Activated B cell treated with CpG ODN at 0.5 μM for 24 hours (primary cell): ENCODE measurements at regions not wholly inside any gene's neighbourhood (a gene's known extent, or its start where the extent isn't known, plus 50 kb on each side); places are given as distances from the start of the nearest gene placed in this dataset.

ENCODE experiments used
- ATAC-seq: fragments of 200-7000 bp; cut with Tn5 transposase; one replicate; pipeline ENCODE4 v1.10.0; 2021; ENCODE audit warnings: low read depth, mild to moderate bottlenecking, moderate library complexity
- CTCF ChIA-PET: fragments of 350-600 bp; sonication (Branson Sonifier 250); formaldehyde crosslinking; loops from one replicate; lab custom pipeline; 2021; ENCODE audit warnings: antibody characterized with exemption; lab: Charles Lee
- POLR2A ChIA-PET: fragments of 350-600 bp; sonication (Branson Sonifier 250); formaldehyde crosslinking; loops from one replicate; lab custom pipeline; 2021; ENCODE audit warnings: antibody characterized with exemption; lab: Charles Lee
- DNase-seq: peaks from one replicate; pipeline ENCODE4 v3.0.0; 2022
- H3K27ac Mint-ChIP-seq: one replicate; pipeline ENCODE4 v1.8.0; 2020; ENCODE audit warnings: mixed read lengths
- H3K27me3 Mint-ChIP-seq: one replicate; pipeline ENCODE4 v1.8.0; 2021; ENCODE audit warnings: mixed read lengths
- H3K36me3 Mint-ChIP-seq: one replicate; pipeline ENCODE4 v1.8.0; 2021; ENCODE audit warnings: low read depth, mixed read lengths
- H3K4me1 Mint-ChIP-seq: one replicate; pipeline ENCODE4 v1.8.0; 2021; ENCODE audit warnings: mixed read lengths
- H3K4me3 Mint-ChIP-seq: one replicate; pipeline ENCODE4 v1.8.0; 2020; ENCODE audit warnings: mild to moderate bottlenecking, mixed read lengths
- H3K9me3 Mint-ChIP-seq: one replicate; pipeline ENCODE4 v1.8.0; 2020; ENCODE audit warnings: mixed read lengths
- intact Hi-C: fragments of 100-400 bp; cut with micrococcal nuclease; formaldehyde crosslinking; loops from one replicate; pipeline ENCODE4 v1.15.1; 2024
- TF ChIP-seq, protein P1 (sequence below): fragments of 200-600 bp; IDR thresholded peaks from one replicate; pipeline ENCODE4 v1.8.0; 2022; ENCODE audit warnings: antibody characterized with exemption, mild to moderate bottlenecking

DNA sequence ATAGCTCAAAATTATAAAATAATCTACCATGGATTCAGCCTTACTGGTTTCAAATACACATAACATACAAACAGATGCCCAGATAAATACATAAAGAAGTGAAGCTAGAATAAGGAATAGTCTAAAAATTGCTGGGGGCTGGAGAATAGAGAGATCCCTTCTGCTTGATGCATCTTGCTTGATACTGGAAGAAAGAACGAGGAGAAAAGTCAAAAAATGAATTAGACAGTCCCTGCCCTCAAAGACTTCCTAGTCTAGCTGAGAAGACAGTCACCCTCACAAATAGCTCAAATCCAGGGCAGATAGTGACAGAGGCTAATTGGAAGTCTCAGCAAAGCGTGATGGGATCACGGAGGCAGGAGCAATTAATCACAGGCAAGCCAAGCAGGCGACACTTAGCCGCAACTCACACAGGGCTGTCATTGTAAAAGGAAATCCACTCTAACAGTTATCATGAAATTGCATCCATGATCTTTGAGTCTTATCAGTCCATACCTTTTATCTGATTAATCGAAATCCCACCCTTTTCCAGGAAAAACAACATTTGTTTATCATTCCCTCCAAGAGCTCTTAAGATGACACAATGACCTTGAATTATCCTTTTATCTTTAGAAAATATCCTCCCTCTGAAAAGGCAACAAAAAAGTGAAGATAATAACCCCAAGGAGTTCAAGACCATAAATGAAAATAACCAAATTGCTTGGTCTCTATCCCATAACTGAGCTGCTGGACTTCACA, 59.7 kb upstream of the TIAM1 start:
- DNase-seq: no peak
- H3K9me3 Mint-ChIP-seq: no peaks in the 10 kb centered on the region
- no peak overlapping the region for H3K27ac Mint-ChIP-seq
- ChIA-PET CTCF (no interaction called here), POLR2A (no interaction called here)
- H3K27me3 Mint-ChIP-seq: no peaks in the 10 kb centered on the region
- TF ChIP-seq, protein P1, sequence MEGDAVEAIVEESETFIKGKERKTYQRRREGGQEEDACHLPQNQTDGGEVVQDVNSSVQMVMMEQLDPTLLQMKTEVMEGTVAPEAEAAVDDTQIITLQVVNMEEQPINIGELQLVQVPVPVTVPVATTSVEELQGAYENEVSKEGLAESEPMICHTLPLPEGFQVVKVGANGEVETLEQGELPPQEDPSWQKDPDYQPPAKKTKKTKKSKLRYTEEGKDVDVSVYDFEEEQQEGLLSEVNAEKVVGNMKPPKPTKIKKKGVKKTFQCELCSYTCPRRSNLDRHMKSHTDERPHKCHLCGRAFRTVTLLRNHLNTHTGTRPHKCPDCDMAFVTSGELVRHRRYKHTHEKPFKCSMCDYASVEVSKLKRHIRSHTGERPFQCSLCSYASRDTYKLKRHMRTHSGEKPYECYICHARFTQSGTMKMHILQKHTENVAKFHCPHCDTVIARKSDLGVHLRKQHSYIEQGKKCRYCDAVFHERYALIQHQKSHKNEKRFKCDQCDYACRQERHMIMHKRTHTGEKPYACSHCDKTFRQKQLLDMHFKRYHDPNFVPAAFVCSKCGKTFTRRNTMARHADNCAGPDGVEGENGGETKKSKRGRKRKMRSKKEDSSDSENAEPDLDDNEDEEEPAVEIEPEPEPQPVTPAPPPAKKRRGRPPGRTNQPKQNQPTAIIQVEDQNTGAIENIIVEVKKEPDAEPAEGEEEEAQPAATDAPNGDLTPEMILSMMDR: no peak
- H3K4me3 Mint-ChIP-seq: no peak overlapping the region
- intact Hi-C loops: no loop called here
- no peaks in the 10 kb centered on the region for H3K4me1 Mint-ChIP-seq
- H3K36me3 Mint-ChIP-seq: no peaks in the 10 kb centered on the region
- no peak for ATAC-seq

DNA sequence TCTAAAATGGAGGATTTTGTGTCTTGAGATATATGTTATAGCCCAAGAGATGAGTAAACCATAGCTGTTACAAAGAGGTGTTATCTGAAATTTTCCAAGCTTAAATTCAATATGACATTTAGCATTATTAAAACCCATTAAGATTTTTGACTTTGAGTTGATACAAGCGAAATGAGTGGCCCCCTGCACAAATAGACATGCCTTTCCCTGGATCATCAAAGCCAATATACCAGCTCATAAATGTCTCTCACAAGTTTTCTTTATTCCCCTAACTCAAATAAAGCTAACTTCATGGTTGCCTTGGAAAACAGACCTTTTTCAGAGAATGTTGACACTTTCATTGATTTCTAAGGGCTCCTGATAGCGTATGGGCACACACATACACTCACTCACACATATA, 55.5 kb upstream of the TIAM1 start:
- H3K9me3 Mint-ChIP-seq: no peaks in the 10 kb centered on the region
- TF ChIP-seq, protein P1: no peak

DNA sequence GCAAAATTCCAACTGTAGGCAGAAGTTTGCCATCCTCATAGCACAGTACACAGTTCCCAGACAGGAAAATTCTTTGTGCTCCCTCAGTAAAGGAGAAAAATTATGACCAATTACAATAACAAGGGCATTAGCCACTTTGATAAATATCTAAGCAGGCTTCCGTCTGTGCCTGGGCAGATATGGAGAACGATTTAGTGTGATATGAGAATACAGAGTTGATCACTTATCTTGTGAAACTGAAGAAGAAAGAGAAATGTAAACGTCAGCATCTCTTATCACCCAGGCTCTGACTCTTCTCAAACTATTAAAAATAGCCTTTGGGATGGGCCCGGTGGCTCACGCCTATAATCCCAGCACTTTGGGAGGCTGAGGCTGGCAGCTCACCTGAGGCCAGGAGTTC, 54.5 kb upstream of the TIAM1 start:
- Mint-ChIP-seq H3K27ac (no peak overlapping the region), H3K36me3 (no peaks in the 10 kb centered on the region), H3K4me3 (no peak overlapping the region), H3K27me3 (no peaks in the 10 kb centered on the region), H3K4me1 (no peaks in the 10 kb centered on the region), H3K9me3 (no peaks in the 10 kb centered on the region)
- DNase-seq (no peak), ATAC-seq (no peak)
- CTCF ChIA-PET: no interaction called here
- intact Hi-C loops: no loop called here
- TF ChIP-seq, protein P1: no peak
- POLR2A ChIA-PET: no interaction called here

More for the DNA sequence above, 55.5 kb upstream of the TIAM1 start:
- ATAC-seq: no peak
- ChIA-PET CTCF (no interaction called here), POLR2A (no interaction called here)
- no peaks in the 10 kb centered on the region for H3K36me3 Mint-ChIP-seq
- no peaks in the 10 kb centered on the region for H3K27me3 Mint-ChIP-seq
- H3K4me3 Mint-ChIP-seq: no peak overlapping the region
- H3K4me1 Mint-ChIP-seq: no peaks in the 10 kb centered on the region
- intact Hi-C loops: no loop called here
- no peak overlapping the region for H3K27ac Mint-ChIP-seq
- DNase-seq: no peak

DNA sequence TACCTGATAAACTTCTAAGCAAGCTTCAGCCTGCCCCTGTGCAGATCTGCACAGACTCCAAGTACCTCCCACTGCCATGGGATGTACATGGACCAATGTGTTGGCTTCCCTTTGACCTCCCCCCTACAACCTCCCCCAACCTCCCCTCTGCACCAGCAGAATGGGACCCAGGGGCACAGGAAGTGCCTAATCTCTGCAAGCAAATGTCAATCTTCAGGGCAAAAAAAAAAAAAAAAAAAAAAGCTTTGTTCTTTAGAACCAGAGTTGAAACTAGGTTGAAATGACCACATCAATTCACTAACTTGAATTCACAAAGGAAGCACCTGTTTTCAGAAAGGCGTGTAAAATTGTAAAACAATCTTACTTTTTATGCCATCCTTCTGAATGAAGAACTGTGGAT, 53.9 kb upstream of the TIAM1 start:
- Mint-ChIP-seq H3K27ac (no peak overlapping the region), H3K9me3 (no peaks in the 10 kb centered on the region), H3K36me3 (no peaks in the 10 kb centered on the region), H3K27me3 (no peaks in the 10 kb centered on the region), H3K4me1 (no peaks in the 10 kb centered on the region), H3K4me3 (no peak overlapping the region)
- ChIA-PET CTCF (no interaction called here), POLR2A (no interaction called here)
- intact Hi-C loops: no loop called here
- TF ChIP-seq, protein P1: no peak
- DNase-seq (no peak), ATAC-seq (no peak)

DNA sequence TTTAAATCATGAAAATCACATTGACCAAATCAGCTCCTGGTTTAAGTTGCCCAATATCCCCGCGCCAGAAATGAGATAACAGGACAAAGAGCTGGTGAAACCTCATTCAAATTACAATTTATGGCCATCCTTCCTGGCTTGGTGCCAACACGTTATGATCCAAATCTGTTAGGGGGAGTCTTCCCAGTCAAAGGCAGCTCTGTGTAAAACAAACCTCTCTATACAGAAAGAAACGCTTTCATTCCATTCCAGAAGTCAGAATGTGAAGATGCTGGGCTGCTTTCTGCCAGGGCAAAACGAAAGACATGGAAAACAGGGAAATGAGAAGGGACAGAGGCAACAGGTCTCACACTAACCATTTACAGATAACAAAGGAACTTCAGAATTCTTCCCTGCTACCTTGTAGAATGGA, 53.5 kb upstream of the TIAM1 start:
- Mint-ChIP-seq H3K27me3 (no peaks in the 10 kb centered on the region), H3K9me3 (no peaks in the 10 kb centered on the region), H3K4me3 (no peak overlapping the region), H3K27ac (no peak overlapping the region), H3K4me1 (no peaks in the 10 kb centered on the region), H3K36me3 (no peaks in the 10 kb centered on the region)
- ChIA-PET CTCF (no interaction called here), POLR2A (no interaction called here)
- ATAC-seq (no peak), DNase-seq (no peak)
- TF ChIP-seq, protein P1: no peak
- intact Hi-C loops: no loop called here
